HepG2 (cell line): ENCODE measurements at regions not wholly inside any gene's neighbourhood (a gene's known extent, or its start where the extent isn't known, plus 50 kb on each side); places are given as distances from the start of the nearest gene placed in this dataset.

Source experiments
- ATAC-seq: fragments of 200-7000 bp; cut with Tn5 transposase; 3 replicates; pipeline ENCODE4 v1.9.1; 2020; ENCODE audit warnings: mild to moderate bottlenecking, moderate library complexity
- BruUV-seq: library from RNA; stranded (reverse); fragments of 400-500 nt; replicated peaks from 2 replicates; lab custom pipeline; 2021; lab: Mats Ljungman, UMichigan
- CTCF ChIA-PET: fragments of 300-600 bp; formaldehyde crosslinking; extraction: SDS; loops from one replicate; lab custom pipeline; 2021; ENCODE audit warnings: low total read pairs, inconsistent platforms, low intra/inter-chr PET ratio; lab: Yijun Ruan, JAX
- POLR2A ChIA-PET: fragments of 350-600 bp; sonication (Branson Sonifier 250); formaldehyde crosslinking; loops from one replicate; lab custom pipeline; 2020; ENCODE audit warnings: antibody characterized with exemption, inconsistent platforms; lab: Yijun Ruan, JAX
- DNase-seq: peaks from one replicate; pipeline ENCODE4 v3.0.0-alpha.2; 2015; ENCODE audit warnings: low spot score
- FAIRE-seq: peaks from 3 replicates; lab custom pipeline; 2011; peaks lifted over from hg19 to GRCh38; lab: Jason Lieb, UNC
- H2AFZ ChIP-seq: one replicate; pipeline ENCODE4 v1.6.1; 2011; ENCODE audit warnings: low read length, inconsistent platforms
- H3K27ac ChIP-seq: fragments of 300-600 bp; 3 replicates; pipeline ENCODE4 v1.8.0; 2011; ENCODE audit warnings: mixed run types, mild to moderate bottlenecking, mixed read lengths, low read length, inconsistent platforms; ENCODE audit not compliant: insufficient read depth; ENCODE audit errors: extremely low read length
- H3K27me3 ChIP-seq, 2 experiments: fragments of 200-600 bp in 1 of 2; 2 replicates in 1 of 2; 3 replicates in 1 of 2; pipeline versions ENCODE4 v1.6.0 to v1.8.0; 2011; ENCODE audit warnings: low read length in 2 of 2, mild to moderate bottlenecking in 2 of 2, moderate library complexity in 2 of 2, inconsistent platforms in 1 of 2; ENCODE audit not compliant: insufficient read depth in 2 of 2, control insufficient read depth in 1 of 2
- H3K36me3 ChIP-seq, 2 experiments: fragments of 200-600 bp in 1 of 2; replicated peaks in 1 of 2; 2 replicates in 1 of 2; 3 replicates in 1 of 2; pipeline versions ENCODE4 v1.5.1 to v1.8.0; 2011; ENCODE audit warnings: low read length in 2 of 2, inconsistent platforms in 1 of 2; ENCODE audit not compliant: insufficient read depth in 2 of 2, control insufficient read depth in 1 of 2
- H3K4me1 ChIP-seq: 2 replicates; pipeline ENCODE4 v1.5.1; 2012; ENCODE audit warnings: low read length, inconsistent platforms; ENCODE audit not compliant: insufficient read depth
- H3K4me2 ChIP-seq: 2 replicates; pipeline ENCODE4 v1.6.0; 2011; ENCODE audit warnings: low read depth, low read length, inconsistent platforms
- H3K4me3 ChIP-seq, 3 experiments: fragments of 200-600 bp in 1 of 3; sonication (generic), shearing (Covaris generic) in 1 of 3; replicated peaks in 1 of 3; 2 replicates each; pipeline ENCODE4 v1.5.1; 2011 to 2016; ENCODE audit warnings: low read length in 3 of 3, inconsistent platforms in 2 of 3, low read depth in 2 of 3, mild to moderate bottlenecking in 2 of 3, control low read depth in 1 of 3, mixed read lengths in 1 of 3; ENCODE audit not compliant: insufficient read depth in 1 of 3
- H3K79me2 ChIP-seq: one replicate; pipeline ENCODE4 v1.6.1; 2011; ENCODE audit warnings: low read length, inconsistent platforms; ENCODE audit not compliant: insufficient read depth
- H3K9ac ChIP-seq: 2 replicates; pipeline ENCODE4 v1.6.0; 2011; ENCODE audit warnings: mild to moderate bottlenecking, low read depth, low read length, inconsistent platforms; ENCODE audit not compliant: insufficient read depth
- H3K9me3 ChIP-seq: 2 replicates; pipeline ENCODE4 v1.5.1; 2012; ENCODE audit warnings: mild to moderate bottlenecking, low read length
- H4K20me1 ChIP-seq: 2 replicates; pipeline ENCODE4 v1.6.0; 2011; ENCODE audit warnings: inconsistent platforms, mild to moderate bottlenecking, low read length, moderate library complexity; ENCODE audit not compliant: insufficient read depth
- CAMTA2 ChIP-seq: sonication (generic); formaldehyde crosslinking; IDR thresholded peaks from 2 replicates; pipeline ENCODE4 v1.4.0; 2020; ENCODE audit warnings: mild to moderate bottlenecking, missing genetic modification reagents, borderline replicate concordance
- GPN1 ChIP-seq: sonication (generic); formaldehyde crosslinking; IDR thresholded peaks from 2 replicates; pipeline ENCODE4 v1.5.1; 2020; ENCODE audit warnings: missing genetic modification reagents, borderline replicate concordance
- HIVEP1 ChIP-seq: sonication (generic); formaldehyde crosslinking; IDR thresholded peaks from 2 replicates; pipeline ENCODE4 v1.4.0; 2020; ENCODE audit warnings: mild to moderate bottlenecking, missing genetic modification reagents
- PAF1 ChIP-seq: IDR thresholded peaks from 2 replicates; pipeline ENCODE4 v1.6.1; 2016; ENCODE audit warnings: missing genetic modification reagents, missing compliant biosample characterization
- RARA ChIP-seq: IDR thresholded peaks from 2 replicates; pipeline ENCODE4 v1.6.1; 2016; ENCODE audit warnings: missing genetic modification reagents, missing compliant biosample characterization
- THAP11 ChIP-seq: IDR thresholded peaks from 2 replicates; pipeline ENCODE4 v1.6.1; 2016; ENCODE audit warnings: missing biosample characterization, missing genetic modification reagents
- ZC3H4 ChIP-seq: sonication (generic); formaldehyde crosslinking; IDR thresholded peaks from 2 replicates; pipeline ENCODE4 v1.4.0; 2020; ENCODE audit warnings: missing genetic modification reagents, borderline replicate concordance
- ZFP1 ChIP-seq: IDR thresholded peaks from 2 replicates; pipeline ENCODE4 v1.6.1; 2016
- ZNF44 ChIP-seq: sonication (generic); formaldehyde crosslinking; IDR thresholded peaks from 2 replicates; pipeline ENCODE4 v1.5.1; 2020; ENCODE audit warnings: mild to moderate bottlenecking, missing genetic modification reagents
- ZNF687 ChIP-seq: sonication (generic); formaldehyde crosslinking; IDR thresholded peaks from 2 replicates; pipeline ENCODE4 v1.5.1; 2020; ENCODE audit warnings: mild to moderate bottlenecking, missing genetic modification reagents, moderate library complexity
- WGBS: methylation state at CpG from one replicate; pipeline ENCODE4 v1.1.6; 2017; ENCODE audit warnings: low lambda C conversion rate; 5-methylcytosine and 5-hydroxymethylcytosine counted together
- in situ Hi-C: cut with HindIII; loops from 2 replicates; pipeline ENCODE4 v1.10.0; 2017; ENCODE audit warnings: low pct_unique_long_range_greater_than_20kb; ENCODE audit not compliant: extremely low pct_ligation_motif_present
- intact Hi-C: fragments of 100-400 bp; cut with micrococcal nuclease; formaldehyde crosslinking; loops from one replicate; pipeline ENCODE4 v1.10.0; 2022; ENCODE audit not compliant: unreplicated experiment
- TF ChIP-seq, protein P1 (sequence below): sonication (generic); formaldehyde crosslinking; conservative IDR thresholded peaks from 2 replicates; pipeline ENCODE4 v1.8.1; 2023; ENCODE audit warnings: missing genetic modification reagents
- TF ChIP-seq, protein P2 (sequence below): IDR thresholded peaks from 2 replicates; pipeline ENCODE4 v1.6.1; 2016; ENCODE audit warnings: low read depth

- TF ChIP-seq ZNF687 (CRISPR knock-in tag) (no peak), GPN1 (CRISPR knock-in tag) (no peak), PAF1 (CRISPR knock-in tag) (no peak), THAP11 (CRISPR knock-in tag) (no peak), RARA (no peak), ZFP1 (CRISPR knock-in tag) (no peak), ZC3H4 (CRISPR knock-in tag) (no peak)
- TF ChIP-seq, protein P1, sequence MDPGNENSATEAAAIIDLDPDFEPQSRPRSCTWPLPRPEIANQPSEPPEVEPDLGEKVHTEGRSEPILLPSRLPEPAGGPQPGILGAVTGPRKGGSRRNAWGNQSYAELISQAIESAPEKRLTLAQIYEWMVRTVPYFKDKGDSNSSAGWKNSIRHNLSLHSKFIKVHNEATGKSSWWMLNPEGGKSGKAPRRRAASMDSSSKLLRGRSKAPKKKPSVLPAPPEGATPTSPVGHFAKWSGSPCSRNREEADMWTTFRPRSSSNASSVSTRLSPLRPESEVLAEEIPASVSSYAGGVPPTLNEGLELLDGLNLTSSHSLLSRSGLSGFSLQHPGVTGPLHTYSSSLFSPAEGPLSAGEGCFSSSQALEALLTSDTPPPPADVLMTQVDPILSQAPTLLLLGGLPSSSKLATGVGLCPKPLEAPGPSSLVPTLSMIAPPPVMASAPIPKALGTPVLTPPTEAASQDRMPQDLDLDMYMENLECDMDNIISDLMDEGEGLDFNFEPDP (CRISPR knock-in tag), result no peak
Observed at GRCh38 chr10:33795529-33795928, 461.1 kb upstream of the NRP1 start (continued).

- Histone ChIP-seq H3K9ac (no peak overlapping the region), H3K27me3 (no peaks in the 10 kb centered on the region; a peak in 1 of 5 replicates), H3K9me3 (no peaks in the 10 kb centered on the region), H3K4me2 (no peak overlapping the region), H3K79me2 (no peaks in the 10 kb centered on the region), H3K4me1 (peaks cover 29% of the 10 kb centered on the region), H2AFZ (no peak overlapping the region), H3K27ac (no peak overlapping the region), H4K20me1 (no peaks in the 10 kb centered on the region), H3K4me3 (no peak overlapping the region), H3K36me3 (no peaks in the 10 kb centered on the region)
- ATAC-seq (no peak), DNase-seq (no peak), FAIRE-seq (no peak)
- CTCF ChIA-PET, result no interaction called here
- 33% methylated on average over 3 of the region's 3 CpGs for WGBS
- POLR2A ChIA-PET, result no interaction called here
- intact Hi-C loops (loop anchor here (10.0 kb wide), 1 partner anchor 310 kb away; no protein-coding TSS in a partner anchor), in situ Hi-C loops (no loop called here)
- BruUV-seq, result no TSS peak
- TF ChIP-seq, protein P2, sequence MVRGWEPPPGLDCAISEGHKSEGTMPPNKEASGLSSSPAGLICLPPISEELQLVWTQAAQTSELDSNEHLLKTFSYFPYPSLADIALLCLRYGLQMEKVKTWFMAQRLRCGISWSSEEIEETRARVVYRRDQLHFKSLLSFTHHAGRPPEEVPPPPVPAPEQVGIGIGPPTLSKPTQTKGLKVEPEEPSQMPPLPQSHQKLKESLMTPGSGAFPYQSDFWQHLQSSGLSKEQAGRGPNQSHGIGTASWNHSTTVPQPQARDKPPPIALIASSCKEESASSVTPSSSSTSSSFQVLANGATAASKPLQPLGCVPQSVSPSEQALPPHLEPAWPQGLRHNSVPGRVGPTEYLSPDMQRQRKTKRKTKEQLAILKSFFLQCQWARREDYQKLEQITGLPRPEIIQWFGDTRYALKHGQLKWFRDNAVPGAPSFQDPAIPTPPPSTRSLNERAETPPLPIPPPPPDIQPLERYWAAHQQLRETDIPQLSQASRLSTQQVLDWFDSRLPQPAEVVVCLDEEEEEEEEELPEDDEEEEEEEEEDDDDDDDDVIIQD (CRISPR knock-in tag), result no peak
- peak; percentile 30; the same call in 1 of the 2 replicates for TF ChIP-seq ZNF44
- TF ChIP-seq HIVEP1 (CRISPR knock-in tag), result no peak
- TF ChIP-seq CAMTA2 (CRISPR knock-in tag), result no peak
Observed at GRCh38 chr10:33794460-33794859, 460.0 kb upstream of the NRP1 start.
